Omental fat pad (tissue), 3 donors: ENCODE measurements at regions not wholly inside any gene's neighbourhood (a gene's known extent, or its start where the extent isn't known, plus 50 kb on each side); places are given as distances from the start of the nearest gene placed in this dataset.

Source experiments
- ATAC-seq: fragments of 150-250 bp; one replicate; pipeline ENCODE4 v1.9.1; 2016; ENCODE audit warnings: mild to moderate bottlenecking, moderate library complexity; ENCODE audit not compliant: low FRiP score
- DNase-seq: peaks from one replicate; pipeline ENCODE4 v3.0.0-alpha.2; 2019; ENCODE audit warnings: low spot score
- TF ChIP-seq, protein P1 (sequence below), 3 donors: fragments of 450-650 bp; IDR thresholded peaks; one replicate each; pipeline ENCODE4 v1.5.1; 2016 to 2017; ENCODE audit warnings: antibody characterized with exemption in 3 of 3, mild to moderate bottlenecking in 3 of 3, moderate library complexity in 2 of 3

DNA sequence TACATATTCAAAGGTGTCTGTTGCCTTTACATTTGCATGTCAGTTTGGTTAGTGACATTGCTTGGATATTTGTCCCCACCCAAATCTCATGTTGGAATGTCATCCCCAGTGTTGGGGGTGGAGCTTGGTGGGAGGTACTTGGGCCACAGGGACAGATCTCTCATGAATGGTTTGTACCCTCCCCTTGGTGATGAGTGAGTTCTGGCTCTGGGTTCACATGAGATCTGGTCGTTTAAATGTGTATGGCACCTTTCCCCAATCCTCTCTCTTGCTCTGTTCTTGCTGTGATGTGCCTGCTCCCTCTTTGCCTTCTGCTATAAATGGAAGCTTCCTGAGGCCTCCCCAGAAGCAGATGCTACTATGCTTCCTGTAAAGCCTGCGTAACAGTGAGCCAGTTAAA is 207.9 kb upstream of the DIO3 start:
- ATAC-seq (no peak), DNase-seq (no peak)
- TF ChIP-seq, protein P1, sequence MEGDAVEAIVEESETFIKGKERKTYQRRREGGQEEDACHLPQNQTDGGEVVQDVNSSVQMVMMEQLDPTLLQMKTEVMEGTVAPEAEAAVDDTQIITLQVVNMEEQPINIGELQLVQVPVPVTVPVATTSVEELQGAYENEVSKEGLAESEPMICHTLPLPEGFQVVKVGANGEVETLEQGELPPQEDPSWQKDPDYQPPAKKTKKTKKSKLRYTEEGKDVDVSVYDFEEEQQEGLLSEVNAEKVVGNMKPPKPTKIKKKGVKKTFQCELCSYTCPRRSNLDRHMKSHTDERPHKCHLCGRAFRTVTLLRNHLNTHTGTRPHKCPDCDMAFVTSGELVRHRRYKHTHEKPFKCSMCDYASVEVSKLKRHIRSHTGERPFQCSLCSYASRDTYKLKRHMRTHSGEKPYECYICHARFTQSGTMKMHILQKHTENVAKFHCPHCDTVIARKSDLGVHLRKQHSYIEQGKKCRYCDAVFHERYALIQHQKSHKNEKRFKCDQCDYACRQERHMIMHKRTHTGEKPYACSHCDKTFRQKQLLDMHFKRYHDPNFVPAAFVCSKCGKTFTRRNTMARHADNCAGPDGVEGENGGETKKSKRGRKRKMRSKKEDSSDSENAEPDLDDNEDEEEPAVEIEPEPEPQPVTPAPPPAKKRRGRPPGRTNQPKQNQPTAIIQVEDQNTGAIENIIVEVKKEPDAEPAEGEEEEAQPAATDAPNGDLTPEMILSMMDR (IDR thresholded peaks at IDR 0.05): no peak

GRCh38 chr14:101354726-101355125 is 206.6 kb upstream of the DIO3 start:
- DNase-seq (no peak), ATAC-seq (no peak)
- TF ChIP-seq, protein P1 (IDR thresholded peaks at IDR 0.05): no peak

DNA sequence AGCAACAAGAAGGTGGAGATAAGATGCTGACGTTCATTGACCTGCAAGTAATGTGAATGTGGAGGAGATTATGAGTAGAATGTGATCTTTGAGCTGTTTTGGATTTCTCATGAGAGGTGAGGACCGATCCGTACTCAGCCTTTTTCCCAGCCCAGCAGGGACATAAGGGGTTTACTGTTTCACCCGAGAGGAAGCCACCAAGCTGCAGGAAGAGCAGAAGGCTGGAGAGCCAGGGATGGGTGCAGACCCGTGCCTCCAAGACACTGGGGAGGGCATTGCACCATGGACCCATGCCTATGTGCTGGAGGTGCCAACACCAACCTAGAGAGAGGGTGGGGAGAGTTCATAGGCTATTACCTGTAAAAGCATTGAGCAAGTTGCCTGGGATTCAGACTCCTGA is 206.0 kb upstream of the DIO3 start:
- ATAC-seq (no peak), DNase-seq (no peak)
- TF ChIP-seq, protein P1 (IDR thresholded peaks at IDR 0.05): no peak

- no peak for DNase-seq
- TF ChIP-seq, protein P1 (IDR thresholded peaks at IDR 0.05): no peak
- ATAC-seq: no peak
Measured at GRCh38 chr14:101357038-101357437, 204.3 kb upstream of the DIO3 start.

GRCh38 chr14:101357559-101358319 is 203.6 kb upstream of the DIO3 start:
- TF ChIP-seq, protein P1 (IDR thresholded peaks at IDR 0.05): no peak
- DNase-seq (no peak), ATAC-seq (no peak)

DNA sequence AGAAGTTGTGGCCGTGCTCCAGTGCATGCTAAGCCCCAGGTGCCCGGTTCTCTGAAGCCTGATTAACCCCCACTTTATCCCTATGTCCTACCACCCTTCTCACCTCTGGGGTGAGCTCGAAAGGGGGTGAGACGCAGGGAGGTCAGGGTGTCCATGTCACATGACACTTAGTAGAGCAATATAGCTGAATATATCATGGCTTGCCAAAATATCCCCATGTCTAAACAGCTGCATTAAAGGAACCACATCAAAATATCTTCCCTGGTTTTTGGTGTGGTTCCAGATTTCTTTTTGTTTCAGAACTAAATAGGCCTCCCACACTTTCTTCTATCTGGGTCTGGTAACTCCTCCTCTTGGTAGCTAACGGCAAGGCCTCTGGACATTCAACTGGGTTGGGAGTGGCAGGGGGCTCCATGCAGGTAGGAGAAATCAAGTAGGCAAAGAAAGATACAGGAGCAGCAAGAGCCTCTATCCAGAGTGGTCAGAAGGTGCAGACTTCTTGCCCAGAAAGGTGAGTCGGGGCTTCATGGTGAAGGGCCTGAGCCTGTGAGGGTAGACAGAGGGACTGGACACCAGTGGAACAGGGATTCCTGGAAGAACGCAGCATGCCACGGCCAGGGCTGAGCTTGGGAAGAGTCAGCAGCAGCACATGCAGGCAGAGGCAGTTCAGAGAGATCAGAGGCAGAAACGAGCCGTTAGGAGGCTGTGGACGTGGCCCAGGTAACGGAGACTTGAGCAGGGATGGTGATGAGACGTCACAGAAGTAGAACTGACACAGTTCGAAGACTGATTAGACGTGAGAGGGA is 202.8 kb upstream of the DIO3 start:
- TF ChIP-seq, protein P1 (IDR thresholded peaks at IDR 0.05): no peak
- ATAC-seq (no peak), DNase-seq (no peak)
